H1 (cell line): ENCODE measurements at regions not wholly inside any gene's neighbourhood (a gene's known extent, or its start where the extent isn't known, plus 50 kb on each side); places are given as distances from the start of the nearest gene placed in this dataset.

Experiments
- CTCF ChIA-PET: fragments of 300-600 bp; sonication (Branson Sonifier 250); formaldehyde crosslinking; loops from one replicate; lab custom pipeline; 2021; ENCODE audit not compliant: partially characterized antibody; lab: Charles Lee
- POLR2A ChIA-PET: fragments of 300-600 bp; sonication (Branson Sonifier 250); formaldehyde crosslinking; loops from one replicate; lab custom pipeline; 2021; ENCODE audit warnings: inconsistent platforms; ENCODE audit not compliant: partially characterized antibody; lab: Charles Lee
- DNase-seq, 2 experiments: peaks; one replicate each; pipeline versions ENCODE4 v3.0.0 to v3.0.0-alpha.2; 2010 to 2022; ENCODE audit warnings: low spot score in 2 of 2, low read depth in 1 of 2, mixed read lengths in 1 of 2
- FAIRE-seq: peaks from 2 replicates; lab custom pipeline; 2011; peaks lifted over from hg19 to GRCh38; lab: Jason Lieb, UNC
- H2AFZ ChIP-seq: 2 replicates; pipeline ENCODE4 v1.8.1; 2012; ENCODE audit warnings: low read length, inconsistent platforms
- H2AK5ac ChIP-seq: 2 replicates; pipeline ENCODE4 v1.6.1; 2013; ENCODE audit warnings: low read depth, low read length
- H2BK120ac ChIP-seq: replicated peaks from 2 replicates; pipeline ENCODE3; 2013; ENCODE audit warnings: low read depth, low read length, inconsistent platforms
- H2BK12ac ChIP-seq: 2 replicates; pipeline ENCODE4 v1.6.1; 2013; ENCODE audit warnings: low read depth, low read length
- H2BK15ac ChIP-seq: 2 replicates; pipeline ENCODE4 v1.6.1; 2013; ENCODE audit warnings: low read length
- H2BK20ac ChIP-seq: 2 replicates; pipeline ENCODE4 v1.6.1; 2013; ENCODE audit warnings: low read length
- H2BK5ac ChIP-seq: 2 replicates; pipeline ENCODE4 v1.6.1; 2013; ENCODE audit warnings: low read depth, low read length
- H3K14ac ChIP-seq: 2 replicates; pipeline ENCODE4 v1.6.1; 2013; ENCODE audit warnings: inconsistent platforms; ENCODE audit not compliant: insufficient read length
- H3K18ac ChIP-seq: 2 replicates; pipeline ENCODE4 v1.6.1; 2013; ENCODE audit warnings: low read length; ENCODE audit errors: extremely low read depth
- H3K23ac ChIP-seq: 2 replicates; pipeline ENCODE4 v1.6.1; 2013; ENCODE audit warnings: inconsistent platforms; ENCODE audit not compliant: insufficient read length
- H3K23me2 ChIP-seq: 2 replicates; pipeline ENCODE4 v1.6.1; 2013; ENCODE audit warnings: low read depth, low read length
- H3K27ac ChIP-seq: 2 replicates; pipeline ENCODE4 v1.6.1; 2011; ENCODE audit warnings: low read depth, low read length, inconsistent platforms
- H3K27me3 ChIP-seq, 4 experiments: replicated peaks in 1 of 4; 1 replicate in 1 of 4; 2 replicates in 3 of 4; pipeline versions ENCODE4 v1.6.1 to v1.8.1; 2011 to 2013; ENCODE audit warnings: low read length in 3 of 4, mild to moderate bottlenecking in 3 of 4, inconsistent platforms in 2 of 4, mixed read lengths in 2 of 4, moderate library complexity in 1 of 4; ENCODE audit not compliant: control insufficient read depth in 3 of 4, insufficient read depth in 3 of 4; ENCODE audit errors: extremely low read depth in 1 of 4
- H3K36me3 ChIP-seq, 4 experiments: 2 replicates each; pipeline versions ENCODE4 v1.6.1 to v1.8.1; 2011 to 2013; ENCODE audit warnings: mild to moderate bottlenecking in 4 of 4, low read length in 3 of 4, moderate library complexity in 2 of 4, control low read depth in 1 of 4, inconsistent platforms in 1 of 4; ENCODE audit not compliant: insufficient read depth in 4 of 4, control insufficient read depth in 2 of 4
- H3K4ac ChIP-seq: replicated peaks from 2 replicates; pipeline ENCODE3; 2013; ENCODE audit warnings: low read length, low read depth, mixed read lengths, inconsistent platforms; ENCODE audit not compliant: insufficient read length
- H3K4me1 ChIP-seq, 4 experiments: replicated peaks in 1 of 4; 1 replicate in 1 of 4; 2 replicates in 3 of 4; pipeline versions ENCODE4 v1.6.1 to v1.8.1; 2011 to 2013; ENCODE audit warnings: low read length in 3 of 4, inconsistent platforms in 2 of 4, mixed read lengths in 1 of 4; ENCODE audit not compliant: insufficient read depth in 4 of 4, control insufficient read depth in 3 of 4
- H3K4me2 ChIP-seq, 2 experiments: 2 replicates each; pipeline versions ENCODE4 v1.6.1 to v1.8.1; 2011 to 2013; ENCODE audit warnings: low read depth in 2 of 2, low read length in 2 of 2, control low read depth in 1 of 2, inconsistent platforms in 1 of 2, mild to moderate bottlenecking in 1 of 2; ENCODE audit not compliant: insufficient read depth in 1 of 2
- H3K4me3 ChIP-seq, 4 experiments: fragments of 200-600, 300-600 bp in 1 of 4; sonication (generic), shearing (Covaris generic), sonication (Bioruptor Twin) in 1 of 4; 2 replicates each; pipeline versions ENCODE4 v1.5.1 to v1.8.1; 2011 to 2016; ENCODE audit warnings: low read length in 4 of 4, low read depth in 3 of 4, control low read depth in 2 of 4, inconsistent platforms in 2 of 4, mild to moderate bottlenecking in 2 of 4, mixed read lengths in 1 of 4, moderate library complexity in 1 of 4; ENCODE audit not compliant: insufficient read depth in 2 of 4; ENCODE audit errors: extremely low read depth in 1 of 4
- H3K56ac ChIP-seq: replicated peaks from 2 replicates; pipeline ENCODE3; 2013; ENCODE audit warnings: low read depth, mild to moderate bottlenecking, mixed read lengths, low read length, inconsistent platforms; ENCODE audit not compliant: insufficient read length
- H3K79me1 ChIP-seq: 2 replicates; pipeline ENCODE4 v1.6.1; 2013; ENCODE audit warnings: low read depth, low read length, control low read depth
- H3K79me2 ChIP-seq, 2 experiments: 2 replicates each; pipeline versions ENCODE4 v1.6.1 to v1.8.1; 2012 to 2013; ENCODE audit warnings: low read length in 2 of 2, mild to moderate bottlenecking in 2 of 2, inconsistent platforms in 1 of 2; ENCODE audit not compliant: insufficient read depth in 2 of 2, control insufficient read depth in 1 of 2
- H3K9ac ChIP-seq, 4 experiments: replicated peaks in 1 of 4; 1 replicate in 1 of 4; 2 replicates in 3 of 4; pipeline versions ENCODE4 v1.6.1 to v1.8.1; 2011 to 2013; ENCODE audit warnings: low read depth in 3 of 4, low read length in 3 of 4, control low read depth in 2 of 4, mild to moderate bottlenecking in 2 of 4, moderate library complexity in 2 of 4, inconsistent platforms in 1 of 4; ENCODE audit errors: extremely low read depth in 1 of 4
- H3K9me3 ChIP-seq, 2 experiments: 2 replicates each; pipeline versions ENCODE4 v1.6.1 to v1.8.1; 2012 to 2013; ENCODE audit warnings: mild to moderate bottlenecking in 2 of 2, moderate library complexity in 2 of 2, control low read depth in 1 of 2, inconsistent platforms in 1 of 2, low read depth in 1 of 2, low read length in 1 of 2, mixed read lengths in 1 of 2; ENCODE audit not compliant: insufficient read depth in 2 of 2
- H4K20me1 ChIP-seq, 2 experiments: replicated peaks in 1 of 2; 2 replicates each; pipeline versions ENCODE3 to v1.8.1; 2011 to 2013; ENCODE audit warnings: inconsistent platforms in 2 of 2, low read length in 2 of 2, mild to moderate bottlenecking in 1 of 2; ENCODE audit not compliant: insufficient read depth in 2 of 2, control insufficient read depth in 1 of 2
- H4K5ac ChIP-seq: 2 replicates; pipeline ENCODE4 v1.6.1; 2013; ENCODE audit warnings: low read length, low read depth, mixed read lengths, inconsistent platforms; ENCODE audit not compliant: insufficient read length
- H4K8ac ChIP-seq: 2 replicates; pipeline ENCODE4 v1.8.0; 2013; ENCODE audit warnings: mild to moderate bottlenecking, moderate library complexity, low read length, inconsistent platforms; ENCODE audit not compliant: insufficient read depth; ENCODE audit errors: extremely low read depth
- H4K91ac ChIP-seq: replicated peaks from 2 replicates; pipeline ENCODE3; 2013; ENCODE audit warnings: low read length, mixed read lengths, inconsistent platforms; ENCODE audit not compliant: insufficient read length
- KDM5A ChIP-seq: fragments of 200-600 bp; IDR thresholded peaks from 2 replicates; pipeline ENCODE4 v1.7.1; 2012; ENCODE audit warnings: mild to moderate bottlenecking, low read length, inconsistent platforms, mixed read lengths
- MAFK ChIP-seq: IDR thresholded peaks from 2 replicates; pipeline ENCODE4 v1.6.1; 2012; ENCODE audit warnings: low read depth, mild to moderate bottlenecking, improper control_type of control experiment, low read length
- POLR2A ChIP-seq, 2 experiments: IDR thresholded peaks; 1 replicate in 1 of 2; 2 replicates in 1 of 2; pipeline ENCODE4 v1.6.1; 2011; ENCODE audit warnings: low read depth in 2 of 2, low read length in 2 of 2, mild to moderate bottlenecking in 2 of 2; ENCODE audit errors: control extremely low read depth in 1 of 2
- RXRA ChIP-seq: IDR thresholded peaks from 2 replicates; pipeline ENCODE4 v1.6.1; 2011; ENCODE audit warnings: low read depth, mild to moderate bottlenecking, low read length, moderate library complexity; ENCODE audit not compliant: insufficient read depth
- SIRT6 ChIP-seq: IDR thresholded peaks from one replicate; pipeline ENCODE4 v1.7.1; 2012; ENCODE audit warnings: low read length, inconsistent platforms
- SP2 ChIP-seq: IDR thresholded peaks from 2 replicates; pipeline ENCODE4 v1.6.1; 2012; ENCODE audit warnings: mild to moderate bottlenecking, low read length, inconsistent platforms
- SRF ChIP-seq: IDR thresholded peaks from 2 replicates; pipeline ENCODE4 v1.6.1; 2011; ENCODE audit warnings: mild to moderate bottlenecking, low read depth, low read length, moderate library complexity
- WGBS, 2 experiments: shearing (Covaris generic) in 1 of 2; methylation state at CpG; one replicate each; pipeline versions ENCODE4 v1.1.6 to v1.1.7; 2013 to 2015; ENCODE audit warnings: low lambda C conversion rate in 2 of 2, mixed read lengths in 2 of 2, inconsistent platforms in 1 of 2, low coverage in 1 of 2, missing lambda C conversion rate in 1 of 2; ENCODE audit not compliant: insufficient replicate concordance in 2 of 2, insufficient coverage in 1 of 2, insufficient read length in 1 of 2; ENCODE audit errors: extremely low coverage in 1 of 2, missing lambda C conversion rate in 1 of 2; 5-methylcytosine and 5-hydroxymethylcytosine counted together

DNA sequence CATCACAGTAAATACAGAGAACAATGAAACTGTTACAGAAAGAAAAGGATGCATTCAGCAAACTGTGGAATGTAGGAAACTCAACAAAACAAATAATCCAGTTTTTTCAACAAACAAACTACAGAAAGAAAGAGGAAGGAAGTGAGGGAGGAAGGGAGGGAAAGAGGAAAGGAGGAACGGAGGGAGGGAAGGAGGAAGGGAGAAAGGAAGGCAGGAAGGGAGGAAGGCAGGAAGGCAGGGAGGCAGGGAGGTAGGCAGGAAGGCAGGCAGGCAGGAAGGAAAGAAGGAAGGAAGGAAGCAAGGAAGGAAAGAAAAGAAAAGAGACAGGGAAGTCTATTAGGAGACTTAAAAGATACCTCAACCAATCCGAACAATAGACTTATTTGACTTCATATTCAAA, 135.7 kb downstream of the EFHB start:
- no peak for FAIRE-seq

More for the DNA sequence above, 135.7 kb downstream of the EFHB start:
- no peak overlapping the region for H3K4me2 ChIP-seq
- H3K36me3 ChIP-seq = peaks cover 0 to 6% (median 0%) of the 10 kb centered on the region in 4 experiments; a peak in 2 of 8 replicates
- TF ChIP-seq POLR2A (IDR thresholded peaks at IDR 0.05; ENCODE audit: control extremely low read depth in 1 of 2, low read depth in 2 of 2, low read length in 2 of 2) (no peak), SIRT6 (no peak), SRF (no peak), KDM5A (no peak), RXRA (no peak), SP2 (no peak), MAFK (no peak)
- TF ChIP-seq, all 59 proteins: peak for 0
- Histone ChIP-seq H3K79me1 (no peaks in the 10 kb centered on the region), H2AFZ (0 out of 2 replicates have a peak overlapping the region, but pooled peaks have one; percentile 31), H2BK5ac (no peak overlapping the region), H3K4ac (no peak overlapping the region), H3K27ac (no peak overlapping the region), H2BK120ac (no peak overlapping the region), H4K20me1 (no peaks in the 10 kb centered on the region), H3K9ac (no peak overlapping the region), H3K14ac (no peak overlapping the region), H4K8ac (no peak overlapping the region), H3K23ac (no peak overlapping the region), H3K4me3 (no peak overlapping the region), H4K5ac (no peak overlapping the region), H3K4me1 (no peaks in the 10 kb centered on the region), H3K79me2 (no peaks in the 10 kb centered on the region), H2BK15ac (no peak overlapping the region), H2BK20ac (no peak overlapping the region), H3K23me2 (no peaks in the 10 kb centered on the region), H3K56ac (no peak overlapping the region), H2AK5ac (no peak overlapping the region), H4K91ac (no peak overlapping the region), H3K27me3 (no peaks in the 10 kb centered on the region), H3K9me3 (peaks cover 8 to 9% of the 10 kb centered on the region in 2 experiments), H3K18ac (no peak overlapping the region), H2BK12ac (no peak overlapping the region)
- CTCF ChIA-PET = no interaction called here
- WGBS, 2 experiments = 86% methylated on average over 2 of the region's 2 CpGs; no CpG with 5 or more reads in 1 of the 2 experiments
- POLR2A ChIA-PET = no interaction called here
- DNase-seq = no peak
